Keratinocyte (primary cell): ENCODE measurements at regions not wholly inside any gene's neighbourhood (a gene's known extent, or its start where the extent isn't known, plus 50 kb on each side); places are given as distances from the start of the nearest gene placed in this dataset.

Experiments
- DNase-seq: peaks from one replicate; pipeline ENCODE4 v3.0.0-alpha.2; 2011; ENCODE audit warnings: low read depth, missing footprints, low spot score
- FAIRE-seq: peaks from 2 replicates; lab custom pipeline; 2011; peaks lifted over from hg19 to GRCh38; lab: Jason Lieb, UNC
- H2AFZ ChIP-seq: 2 replicates; pipeline ENCODE4 v1.6.0; 2012; ENCODE audit warnings: low read length, control low read depth, inconsistent platforms; ENCODE audit not compliant: control insufficient read depth
- H3K27ac ChIP-seq: 2 replicates; pipeline ENCODE4 v1.5.1; 2011; ENCODE audit warnings: low read length; ENCODE audit not compliant: control insufficient read depth, insufficient read depth
- H3K27me3 ChIP-seq: 3 replicates; pipeline ENCODE4 v1.6.0; 2011; ENCODE audit warnings: low read length; ENCODE audit not compliant: control insufficient read depth, insufficient read depth; ENCODE audit errors: extremely low read depth
- H3K36me3 ChIP-seq, 2 experiments: 2 replicates in 1 of 2; 3 replicates in 1 of 2; pipeline ENCODE4 v1.5.1; 2011; ENCODE audit warnings: low read length in 2 of 2, mild to moderate bottlenecking in 1 of 2; ENCODE audit not compliant: control insufficient read depth in 2 of 2, insufficient read depth in 2 of 2; ENCODE audit errors: extremely low read depth in 1 of 2
- H3K4me1 ChIP-seq: 3 replicates; pipeline ENCODE4 v1.5.1; 2011; ENCODE audit warnings: low read length; ENCODE audit not compliant: control insufficient read depth, insufficient read depth; ENCODE audit errors: extremely low read depth
- H3K4me2 ChIP-seq: 3 replicates; pipeline ENCODE4 v1.6.0; 2011; ENCODE audit warnings: low read depth, low read length; ENCODE audit not compliant: control insufficient read depth, insufficient read depth; ENCODE audit errors: extremely low read depth
- H3K4me3 ChIP-seq, 3 experiments: fragments of 200-600 bp in 1 of 3; sonication (generic) in 1 of 3; 2 replicates in 2 of 3; 3 replicates in 1 of 3; pipeline ENCODE4 v1.5.1; 2011 to 2016; ENCODE audit warnings: low read length in 3 of 3, mild to moderate bottlenecking in 3 of 3, control low read depth in 2 of 3, inconsistent platforms in 1 of 3, low read depth in 1 of 3, mixed read lengths in 1 of 3, mixed run types in 1 of 3, moderate library complexity in 1 of 3; ENCODE audit not compliant: control insufficient read depth in 2 of 3, insufficient read depth in 2 of 3; ENCODE audit errors: extremely low read depth in 1 of 3
- H3K79me2 ChIP-seq: 2 replicates; pipeline ENCODE4 v1.6.0; 2012; ENCODE audit warnings: low read length; ENCODE audit not compliant: control insufficient read depth, insufficient read depth
- H3K9ac ChIP-seq: 3 replicates; pipeline ENCODE4 v1.6.0; 2011; ENCODE audit warnings: low read length; ENCODE audit not compliant: control insufficient read depth, insufficient read depth; ENCODE audit errors: extremely low read depth
- H3K9me1 ChIP-seq: 3 replicates; pipeline ENCODE4 v1.6.0; 2011; ENCODE audit warnings: low read length; ENCODE audit not compliant: control insufficient read depth, insufficient read depth; ENCODE audit errors: extremely low read depth
- H3K9me3 ChIP-seq: 2 replicates; pipeline ENCODE4 v1.5.1; 2012; ENCODE audit warnings: low read depth, low read length; ENCODE audit not compliant: control insufficient read depth
- H4K20me1 ChIP-seq: 3 replicates; pipeline ENCODE4 v1.6.0; 2011; ENCODE audit warnings: low read length; ENCODE audit not compliant: control insufficient read depth, insufficient read depth; ENCODE audit errors: extremely low read depth
- EZH2 ChIP-seq: IDR thresholded peaks from one replicate; pipeline ENCODE4 v1.6.1; 2012; ENCODE audit warnings: inconsistent platforms, mild to moderate bottlenecking, low read length, moderate library complexity
- dilution Hi-C: fragments of 300-500 bp; cut with MboI; formaldehyde crosslinking; loops from one replicate; pipeline ENCODE4 v1.7.0; 2020; ENCODE audit warnings: low sequenced_read_pairs; ENCODE audit not compliant: extremely low pct_ligation_motif_present
- TF ChIP-seq, protein P1 (sequence below), 3 experiments: IDR thresholded peaks in 1 of 3; conservative IDR thresholded peaks in 1 of 3; optimal IDR thresholded peaks in 1 of 3; 2 replicates in 2 of 3; 3 replicates in 1 of 3; pipeline versions ENCODE3 to v1.5.1; 2011; ENCODE audit warnings: low read length in 3 of 3, mild to moderate bottlenecking in 3 of 3, moderate library complexity in 2 of 3, control low read depth in 1 of 3, inconsistent platforms in 1 of 3; ENCODE audit not compliant: insufficient read depth in 2 of 3; ENCODE audit errors: extremely low read depth in 1 of 3

- DNase-seq (peak; percentile 11), FAIRE-seq (peak; percentile 76)
- Histone ChIP-seq H3K27ac (no peak overlapping the region), H3K36me3 (no peaks in the 10 kb centered on the region), H3K4me3 (no peak overlapping the region), H2AFZ (no peak overlapping the region), H3K9me1 (no peaks in the 10 kb centered on the region), H4K20me1 (no peaks in the 10 kb centered on the region), H3K4me1 (peaks cover 11% of the 10 kb centered on the region), H3K4me2 (no peak overlapping the region), H3K9ac (no peak overlapping the region), H3K9me3 (peaks cover 1% of the 10 kb centered on the region), H3K79me2 (no peaks in the 10 kb centered on the region), H3K27me3 (no peaks in the 10 kb centered on the region)
- dilution Hi-C loops, result no loop called here
- TF ChIP-seq EZH2, result no peak
- TF ChIP-seq, protein P1, sequence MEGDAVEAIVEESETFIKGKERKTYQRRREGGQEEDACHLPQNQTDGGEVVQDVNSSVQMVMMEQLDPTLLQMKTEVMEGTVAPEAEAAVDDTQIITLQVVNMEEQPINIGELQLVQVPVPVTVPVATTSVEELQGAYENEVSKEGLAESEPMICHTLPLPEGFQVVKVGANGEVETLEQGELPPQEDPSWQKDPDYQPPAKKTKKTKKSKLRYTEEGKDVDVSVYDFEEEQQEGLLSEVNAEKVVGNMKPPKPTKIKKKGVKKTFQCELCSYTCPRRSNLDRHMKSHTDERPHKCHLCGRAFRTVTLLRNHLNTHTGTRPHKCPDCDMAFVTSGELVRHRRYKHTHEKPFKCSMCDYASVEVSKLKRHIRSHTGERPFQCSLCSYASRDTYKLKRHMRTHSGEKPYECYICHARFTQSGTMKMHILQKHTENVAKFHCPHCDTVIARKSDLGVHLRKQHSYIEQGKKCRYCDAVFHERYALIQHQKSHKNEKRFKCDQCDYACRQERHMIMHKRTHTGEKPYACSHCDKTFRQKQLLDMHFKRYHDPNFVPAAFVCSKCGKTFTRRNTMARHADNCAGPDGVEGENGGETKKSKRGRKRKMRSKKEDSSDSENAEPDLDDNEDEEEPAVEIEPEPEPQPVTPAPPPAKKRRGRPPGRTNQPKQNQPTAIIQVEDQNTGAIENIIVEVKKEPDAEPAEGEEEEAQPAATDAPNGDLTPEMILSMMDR (optimal IDR thresholded peaks at IDR 0.05 in 1 of 3, IDR thresholded peaks at IDR 0.05 in 1 of 3, conservative IDR thresholded peaks at IDR 0.05 in 1 of 3; ENCODE audit: extremely low read depth in 1 of 3, insufficient read depth in 2 of 3, low read length in 3 of 3), result no peak
Measured at GRCh38 chr7:155918720-155919390, 106.6 kb upstream of the SHH start.

DNA sequence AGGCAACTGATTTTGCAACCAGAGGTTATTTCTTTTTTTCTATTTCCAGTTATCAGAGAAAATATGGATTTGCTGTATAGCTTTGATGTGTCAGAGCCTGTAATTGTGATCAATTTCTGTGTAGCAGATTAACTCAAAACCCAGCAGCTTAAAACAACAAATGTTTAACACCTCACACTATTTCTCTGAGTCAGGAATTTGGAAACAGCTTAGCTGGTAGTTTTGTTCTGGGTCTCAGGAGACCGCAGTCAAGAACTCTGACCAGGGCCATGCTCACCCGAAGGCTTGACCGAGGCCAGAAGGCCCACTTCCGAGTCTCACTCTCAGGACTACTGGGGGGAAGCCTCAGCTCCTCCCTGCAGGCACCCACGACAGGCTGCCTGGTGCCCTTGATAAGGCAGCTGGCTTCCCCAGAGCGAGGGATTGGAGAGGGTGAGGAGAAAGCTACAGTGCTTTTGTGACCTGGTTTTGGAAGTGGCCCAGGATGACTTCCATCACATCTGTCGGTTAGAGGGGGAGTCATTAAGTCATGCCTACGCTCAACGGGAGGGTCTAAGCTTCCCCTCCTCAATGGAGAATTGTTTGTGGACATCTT, 105.7 kb upstream of the SHH start:
- no peak for TF ChIP-seq EZH2
- TF ChIP-seq, protein P1 (optimal IDR thresholded peaks at IDR 0.05 in 1 of 3, IDR thresholded peaks at IDR 0.05 in 1 of 3, conservative IDR thresholded peaks at IDR 0.05 in 1 of 3; ENCODE audit: extremely low read depth in 1 of 3, insufficient read depth in 2 of 3, low read length in 3 of 3), result no peak
- peaks cover 11% of the 10 kb centered on the region for H3K4me1 ChIP-seq
- no peak overlapping the region for H3K9ac ChIP-seq

More for the DNA sequence above, 105.7 kb upstream of the SHH start:
- Histone ChIP-seq H3K36me3 (no peaks in the 10 kb centered on the region), H2AFZ (no peak overlapping the region), H3K79me2 (no peaks in the 10 kb centered on the region), H3K4me2 (no peak overlapping the region), H4K20me1 (no peaks in the 10 kb centered on the region), H3K4me3 (no peak overlapping the region), H3K9me3 (peaks cover 1% of the 10 kb centered on the region), H3K9me1 (no peaks in the 10 kb centered on the region), H3K27me3 (no peaks in the 10 kb centered on the region), H3K27ac (no peak overlapping the region)
- DNase-seq (no peak), FAIRE-seq (no peak)
- dilution Hi-C loops, result no loop called here
